H9 (cell line): ENCODE measurements at regions not wholly inside any gene's neighbourhood (a gene's known extent, or its start where the extent isn't known, plus 50 kb on each side); places are given as distances from the start of the nearest gene placed in this dataset.

ENCODE experiments used
- DNase-seq: peaks from one replicate; pipeline ENCODE4 v3.0.0-alpha.2; 2017
- H2AFZ ChIP-seq: one replicate; pipeline ENCODE4 v1.6.1; 2013; ENCODE audit warnings: mild to moderate bottlenecking, low read length, control low read depth, moderate library complexity
- H2AK5ac ChIP-seq: 2 replicates; pipeline ENCODE4 v1.6.1; 2013; ENCODE audit warnings: low read length, control low read depth, mixed read lengths; ENCODE audit not compliant: insufficient read length
- H2BK120ac ChIP-seq: one replicate; pipeline ENCODE4 v1.6.1; 2013; ENCODE audit warnings: low read depth, mild to moderate bottlenecking, low read length, control low read depth, inconsistent platforms; ENCODE audit not compliant: poor library complexity, severe bottlenecking
- H2BK12ac ChIP-seq: 2 replicates; pipeline ENCODE4 v1.6.1; 2013; ENCODE audit warnings: low read length, control low read depth, mixed read lengths, low read depth; ENCODE audit not compliant: insufficient read length
- H2BK15ac ChIP-seq: 2 replicates; pipeline ENCODE4 v1.6.1; 2013; ENCODE audit warnings: low read depth, low read length, control low read depth
- H2BK20ac ChIP-seq: one replicate; pipeline ENCODE4 v1.6.1; 2013; ENCODE audit warnings: low read depth, mild to moderate bottlenecking, low read length, control low read depth, inconsistent platforms; ENCODE audit not compliant: poor library complexity, severe bottlenecking
- H2BK5ac ChIP-seq: 2 replicates; pipeline ENCODE4 v1.6.1; 2013; ENCODE audit warnings: low read length, control low read depth, mixed read lengths; ENCODE audit not compliant: insufficient read length
- H3K14ac ChIP-seq: 2 replicates; pipeline ENCODE4 v1.6.1; 2013; ENCODE audit warnings: low read length, control low read depth; ENCODE audit not compliant: insufficient read depth
- H3K18ac ChIP-seq: 2 replicates; pipeline ENCODE4 v1.6.1; 2013; ENCODE audit warnings: low read depth, mild to moderate bottlenecking, mixed read lengths, low read length, control low read depth; ENCODE audit not compliant: insufficient read length
- H3K23ac ChIP-seq: 2 replicates; pipeline ENCODE4 v1.6.1; 2013; ENCODE audit warnings: low read length, control low read depth, mixed read lengths, low read depth; ENCODE audit not compliant: insufficient read length
- H3K23me2 ChIP-seq: 2 replicates; pipeline ENCODE4 v1.6.1; 2013; ENCODE audit warnings: low read depth, mild to moderate bottlenecking, mixed read lengths, low read length, control low read depth; ENCODE audit not compliant: insufficient read length, poor library complexity, severe bottlenecking
- H3K27ac ChIP-seq: 2 replicates; pipeline ENCODE4 v1.5.1; 2013; ENCODE audit warnings: low read length, control low read depth, mixed read lengths, low read depth; ENCODE audit not compliant: insufficient read length
- H3K27me3 ChIP-seq: 2 replicates; pipeline ENCODE4 v1.6.1; 2013; ENCODE audit warnings: low read length, control low read depth, inconsistent platforms; ENCODE audit not compliant: insufficient read depth
- H3K4ac ChIP-seq: 2 replicates; pipeline ENCODE4 v1.6.1; 2013; ENCODE audit warnings: low read depth, mild to moderate bottlenecking, control low read depth, inconsistent platforms, low read length, moderate library complexity
- H3K4me1 ChIP-seq: 2 replicates; pipeline ENCODE4 v1.6.1; 2013; ENCODE audit warnings: low read length, control low read depth, inconsistent platforms; ENCODE audit not compliant: insufficient read depth
- H3K4me2 ChIP-seq: 2 replicates; pipeline ENCODE4 v1.6.1; 2013; ENCODE audit warnings: low read length, control low read depth, mixed read lengths; ENCODE audit not compliant: insufficient read length, insufficient read depth
- H3K56ac ChIP-seq: 2 replicates; pipeline ENCODE4 v1.6.1; 2013; ENCODE audit warnings: low read depth, mild to moderate bottlenecking, mixed read lengths, low read length, control low read depth; ENCODE audit not compliant: insufficient read length
- H3K79me1 ChIP-seq: 2 replicates; pipeline ENCODE4 v1.6.1; 2013; ENCODE audit warnings: low read depth, mild to moderate bottlenecking, moderate library complexity, low read length, control low read depth, inconsistent platforms; ENCODE audit not compliant: insufficient read depth, poor library complexity, severe bottlenecking
- H3K79me2 ChIP-seq: 2 replicates; pipeline ENCODE4 v1.6.1; 2013; ENCODE audit warnings: low read length, control low read depth, inconsistent platforms; ENCODE audit not compliant: insufficient read depth
- H3K9ac ChIP-seq: 2 replicates; pipeline ENCODE4 v1.6.1; 2013; ENCODE audit warnings: low read length, control low read depth, mixed read lengths; ENCODE audit not compliant: insufficient read length; ENCODE audit errors: extremely low read depth
- H3K9me3 ChIP-seq: one replicate; pipeline ENCODE4 v1.6.1; 2013; ENCODE audit warnings: low read depth, low read length, inconsistent platforms; ENCODE audit not compliant: control insufficient read depth
- H3T11ph ChIP-seq: one replicate; pipeline ENCODE4 v1.6.1; 2013; ENCODE audit warnings: mild to moderate bottlenecking, low read length, control low read depth, inconsistent platforms
- H4K20me1 ChIP-seq: one replicate; pipeline ENCODE4 v1.6.1; 2013; ENCODE audit not compliant: control insufficient read depth, insufficient read length, insufficient read depth
- H4K5ac ChIP-seq: 2 replicates; pipeline ENCODE4 v1.6.1; 2013; ENCODE audit warnings: low read depth, mild to moderate bottlenecking, mixed read lengths, low read length, control low read depth; ENCODE audit not compliant: insufficient read length
- H4K8ac ChIP-seq: replicated peaks from 2 replicates; pipeline ENCODE4 v1.6.1; 2013; ENCODE audit warnings: low read length, control low read depth, mixed read lengths, low read depth; ENCODE audit not compliant: insufficient read length
- H4K91ac ChIP-seq: 2 replicates; pipeline ENCODE4 v1.6.1; 2013; ENCODE audit warnings: low read depth, mild to moderate bottlenecking, moderate library complexity, mixed read lengths, low read length, control low read depth; ENCODE audit not compliant: insufficient read length
- H3K27ac Mint-ChIP-seq, 3 experiments: 2 replicates in 2 of 3; 3 replicates in 1 of 3; pipeline ENCODE4 v1.8.0; 2020 to 2021; ENCODE audit warnings: mixed read lengths in 3 of 3, mild to moderate bottlenecking in 1 of 3, moderate library complexity in 1 of 3
- H3K27me3 Mint-ChIP-seq: 2 replicates; pipeline ENCODE4 v1.8.0; 2021; ENCODE audit warnings: low read depth, mild to moderate bottlenecking, moderate library complexity, mixed read lengths
- H3K36me3 Mint-ChIP-seq, 3 experiments: 2 replicates in 2 of 3; 3 replicates in 1 of 3; pipeline ENCODE4 v1.8.0; 2020 to 2021; ENCODE audit warnings: low read depth in 3 of 3, mixed read lengths in 3 of 3; ENCODE audit not compliant: insufficient read depth in 1 of 3
- H3K4me1 Mint-ChIP-seq, 2 experiments: 2 replicates each; pipeline ENCODE4 v1.8.0; 2020; ENCODE audit warnings: mixed read lengths in 2 of 2
- H3K4me3 Mint-ChIP-seq, 2 experiments: 2 replicates in 1 of 2; 3 replicates in 1 of 2; pipeline ENCODE4 v1.8.0; 2020 to 2021; ENCODE audit warnings: mild to moderate bottlenecking in 2 of 2, mixed read lengths in 2 of 2, moderate library complexity in 1 of 2
- H3K9me3 Mint-ChIP-seq, 2 experiments: 2 replicates in 1 of 2; 3 replicates in 1 of 2; pipeline ENCODE4 v1.8.0; 2020; ENCODE audit warnings: mild to moderate bottlenecking in 2 of 2, mixed read lengths in 2 of 2, moderate library complexity in 1 of 2
- WGBS: extraction: QIAGEN DNeasy Blood & Tissue Kit; methylation state at CpG from one replicate; pipeline ENCODE4 v1.1.7; 2013; ENCODE audit warnings: missing lambda C conversion rate, low lambda C conversion rate, mixed read lengths; ENCODE audit not compliant: insufficient read length; ENCODE audit errors: extremely low coverage; 5-methylcytosine and 5-hydroxymethylcytosine counted together
- TF ChIP-seq, protein P1 (sequence below): fragments of 200-600 bp; sonication (generic); conservative IDR thresholded peaks from 3 replicates; pipeline ENCODE4 v1.8.0; 2021; ENCODE audit warnings: antibody characterized with exemption, mild to moderate bottlenecking

DNA sequence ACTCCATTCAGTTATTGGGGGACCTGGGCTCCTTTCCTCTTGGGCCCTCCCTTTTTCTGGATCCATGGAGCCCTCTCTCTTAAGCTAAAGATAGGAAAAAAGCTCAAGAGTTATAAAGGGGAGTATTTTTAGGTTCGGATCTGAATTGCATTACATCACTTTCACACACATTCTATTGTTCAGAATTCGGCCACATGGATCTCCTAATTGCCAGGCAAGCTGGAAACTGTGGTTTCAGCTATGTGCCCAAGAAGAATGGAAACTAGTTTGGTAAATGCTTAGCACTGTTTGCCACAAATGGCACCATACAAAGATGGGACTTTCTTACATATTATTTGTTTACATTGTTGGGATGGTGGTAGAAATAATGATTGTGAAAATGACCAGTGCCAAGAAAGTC lies 145.6 kb downstream of the LRIG3 start:
- H2BK15ac ChIP-seq: no peak overlapping the region
- H3K14ac ChIP-seq: no peak overlapping the region
- H2BK12ac ChIP-seq: no peak overlapping the region
- no peaks in the 10 kb centered on the region for H3K79me1 ChIP-seq
- Mint-ChIP-seq H3K4me1 (peaks cover 5 to 6% of the 10 kb centered on the region in 2 experiments; a peak in 3 of 4 replicates), H3K27me3 (no peaks in the 10 kb centered on the region), H3K36me3 (peaks cover 0 to under 1% (median 0%) of the 10 kb centered on the region in 3 experiments; a peak in 1 of 7 replicates), H3K4me3 (no peak overlapping the region), H3K27ac (no peak overlapping the region), H3K9me3 (peaks cover under 1 to 6% of the 10 kb centered on the region in 2 experiments; a peak in 3 of 5 replicates)
- no peak overlapping the region for H3K23ac ChIP-seq
- H3K4me1 ChIP-seq: no peaks in the 10 kb centered on the region
- no peak overlapping the region for H3K27ac ChIP-seq
- H2AK5ac ChIP-seq: no peak overlapping the region
- no peak overlapping the region for H4K91ac ChIP-seq
- no CpG with 5 or more reads among the region's 2 CpGs for WGBS
- H3K56ac ChIP-seq: no peak overlapping the region
- no peaks in the 10 kb centered on the region for H3K27me3 ChIP-seq
- DNase-seq: no peak
- no peaks in the 10 kb centered on the region for H3K23me2 ChIP-seq
- no peak overlapping the region for H3K9ac ChIP-seq
- no peaks in the 10 kb centered on the region for H3K79me2 ChIP-seq
- H3T11ph ChIP-seq: no peak overlapping the region
- no peak overlapping the region for H2BK20ac ChIP-seq
- H3K4ac ChIP-seq: no peak overlapping the region
- no peak overlapping the region for H4K5ac ChIP-seq
- no peak overlapping the region for H4K8ac ChIP-seq
- no peaks in the 10 kb centered on the region for H4K20me1 ChIP-seq
- no peak overlapping the region for H2BK5ac ChIP-seq
- TF ChIP-seq, protein P1, sequence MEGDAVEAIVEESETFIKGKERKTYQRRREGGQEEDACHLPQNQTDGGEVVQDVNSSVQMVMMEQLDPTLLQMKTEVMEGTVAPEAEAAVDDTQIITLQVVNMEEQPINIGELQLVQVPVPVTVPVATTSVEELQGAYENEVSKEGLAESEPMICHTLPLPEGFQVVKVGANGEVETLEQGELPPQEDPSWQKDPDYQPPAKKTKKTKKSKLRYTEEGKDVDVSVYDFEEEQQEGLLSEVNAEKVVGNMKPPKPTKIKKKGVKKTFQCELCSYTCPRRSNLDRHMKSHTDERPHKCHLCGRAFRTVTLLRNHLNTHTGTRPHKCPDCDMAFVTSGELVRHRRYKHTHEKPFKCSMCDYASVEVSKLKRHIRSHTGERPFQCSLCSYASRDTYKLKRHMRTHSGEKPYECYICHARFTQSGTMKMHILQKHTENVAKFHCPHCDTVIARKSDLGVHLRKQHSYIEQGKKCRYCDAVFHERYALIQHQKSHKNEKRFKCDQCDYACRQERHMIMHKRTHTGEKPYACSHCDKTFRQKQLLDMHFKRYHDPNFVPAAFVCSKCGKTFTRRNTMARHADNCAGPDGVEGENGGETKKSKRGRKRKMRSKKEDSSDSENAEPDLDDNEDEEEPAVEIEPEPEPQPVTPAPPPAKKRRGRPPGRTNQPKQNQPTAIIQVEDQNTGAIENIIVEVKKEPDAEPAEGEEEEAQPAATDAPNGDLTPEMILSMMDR: no peak
- no peaks in the 10 kb centered on the region for H3K9me3 ChIP-seq
- no peak overlapping the region for H2BK120ac ChIP-seq
- H2AFZ ChIP-seq: no peak overlapping the region
- no peak overlapping the region for H3K4me2 ChIP-seq
- no peak overlapping the region for H3K18ac ChIP-seq
